GM23338 (cell line): ENCODE measurements at regions not wholly inside any gene's neighbourhood (a gene's known extent, or its start where the extent isn't known, plus 50 kb on each side); places are given as distances from the start of the nearest gene placed in this dataset.

Source experiments
- ATAC-seq: fragments of 200-7000 bp; cut with Tn5 transposase; 3 replicates; pipeline ENCODE4 v1.9.1; 2020
- DNase-seq: peaks from one replicate; pipeline ENCODE4 v3.0.0-alpha.2; 2015; ENCODE audit warnings: low spot score
- H2AFZ ChIP-seq: fragments of 200-600 bp; sonication (generic); 2 replicates; pipeline ENCODE4 v1.8.0; 2016; ENCODE audit warnings: antibody characterized with exemption, mild to moderate bottlenecking, moderate library complexity
- H3F3A ChIP-seq: fragments of 200-600 bp; sonication (generic); replicated peaks from 2 replicates; pipeline ENCODE4 v1.8.0; 2017; ENCODE audit warnings: antibody characterized with exemption, mixed run types, low read depth
- H3K27ac ChIP-seq: fragments of 200-600 bp; sonication (generic); 2 replicates; pipeline ENCODE4 v1.6.1; 2016; ENCODE audit warnings: low read depth
- H3K27me3 ChIP-seq: fragments of 200-600 bp; sonication (generic); 2 replicates; pipeline ENCODE4 v1.8.0; 2016; ENCODE audit warnings: mild to moderate bottlenecking, mixed run types, moderate library complexity; ENCODE audit not compliant: insufficient read depth
- H3K36me3 ChIP-seq: fragments of 200-600 bp; sonication (generic); 2 replicates; pipeline ENCODE4 v1.8.0; 2016; ENCODE audit warnings: mild to moderate bottlenecking; ENCODE audit not compliant: insufficient read depth
- H3K4me1 ChIP-seq: fragments of 200-600 bp; sonication (generic); 2 replicates; pipeline ENCODE4 v1.8.0; 2016; ENCODE audit warnings: mild to moderate bottlenecking, moderate library complexity; ENCODE audit not compliant: insufficient read depth
- H3K4me2 ChIP-seq: fragments of 200-600 bp; sonication (generic); 2 replicates; pipeline ENCODE4 v1.7.1; 2017; ENCODE audit warnings: mixed run types
- H3K4me3 ChIP-seq: fragments of 200-600 bp; sonication (generic); 2 replicates; pipeline ENCODE4 v1.6.1; 2016; ENCODE audit warnings: mixed run types
- H3K79me2 ChIP-seq: fragments of 200-600 bp; sonication (generic); replicated peaks from 2 replicates; pipeline ENCODE4 v1.8.0; 2017; ENCODE audit warnings: mild to moderate bottlenecking; ENCODE audit not compliant: insufficient read depth
- H3K9me2 ChIP-seq: fragments of 200-600 bp; sonication (generic); 2 replicates; pipeline ENCODE4 v1.8.0; 2017; ENCODE audit not compliant: insufficient read depth
- H4K20me1 ChIP-seq: fragments of 200-600 bp; sonication (generic); replicated peaks from 2 replicates; pipeline ENCODE4 v1.8.0; 2017; ENCODE audit warnings: mild to moderate bottlenecking; ENCODE audit not compliant: insufficient read depth
- H3K27ac Mint-ChIP-seq: 2 replicates; pipeline ENCODE4 v1.8.0; 2020; ENCODE audit warnings: inconsistent platforms, mild to moderate bottlenecking, moderate library complexity, mixed read lengths
- H3K27me3 Mint-ChIP-seq: 3 replicates; pipeline ENCODE4 v1.8.0; 2022; ENCODE audit warnings: low read depth, mild to moderate bottlenecking, moderate library complexity, mixed read lengths, inconsistent platforms; ENCODE audit not compliant: insufficient read depth, poor library complexity
- H3K36me3 Mint-ChIP-seq: 3 replicates; pipeline ENCODE4 v1.8.0; 2021; ENCODE audit warnings: low read depth, mild to moderate bottlenecking, inconsistent platforms, moderate library complexity, mixed read lengths
- H3K4me1 Mint-ChIP-seq: 3 replicates; pipeline ENCODE4 v1.8.0; 2020; ENCODE audit warnings: mild to moderate bottlenecking, inconsistent platforms, mixed read lengths
- H3K4me3 Mint-ChIP-seq: 3 replicates; pipeline ENCODE4 v1.8.0; 2021; ENCODE audit warnings: moderate library complexity, mild to moderate bottlenecking, inconsistent platforms, mixed read lengths
- H3K9me3 Mint-ChIP-seq: 3 replicates; pipeline ENCODE4 v1.8.0; 2020; ENCODE audit warnings: moderate library complexity, mild to moderate bottlenecking, inconsistent platforms, mixed read lengths
- CREB1 ChIP-seq: fragments of 250-450 bp; sonication (Bioruptor Pico); IDR thresholded peaks from 2 replicates; pipeline ENCODE4 v1.5.0; 2020; ENCODE audit warnings: low read depth, mild to moderate bottlenecking, moderate library complexity
- CTCF ChIP-seq, 2 experiments: fragments of 200-600 bp in 1 of 2; sonication (generic) in 1 of 2; conservative IDR thresholded peaks; 2 replicates each; pipeline versions ENCODE4 v1.5.1 to v1.6.1; 2016 to 2017; ENCODE audit warnings: antibody characterized with exemption in 2 of 2, low read depth in 2 of 2, mild to moderate bottlenecking in 2 of 2, moderate library complexity in 1 of 2
- ETS1 ChIP-seq: IDR thresholded peaks from 2 replicates; pipeline ENCODE4 v1.6.1; 2016; ENCODE audit warnings: antibody characterized with exemption
- EZH2 ChIP-seq: fragments of 200-600 bp; sonication (generic); IDR thresholded peaks from one replicate; pipeline ENCODE4 v1.8.0; 2017; ENCODE audit warnings: antibody characterized with exemption, mild to moderate bottlenecking, low read depth; ENCODE audit not compliant: unreplicated experiment
- EZH2phosphoT487 ChIP-seq: fragments of 200-600 bp; sonication (generic); IDR thresholded peaks from one replicate; pipeline ENCODE4 v1.8.1; 2018; ENCODE audit warnings: antibody characterized with exemption; ENCODE audit not compliant: unreplicated experiment
- JUNB ChIP-seq: IDR thresholded peaks from one replicate; pipeline ENCODE4 v1.6.1; 2016; ENCODE audit warnings: antibody characterized with exemption; ENCODE audit not compliant: unreplicated experiment
- NANOG ChIP-seq: IDR thresholded peaks from 2 replicates; pipeline ENCODE4 v1.6.1; 2016; ENCODE audit warnings: antibody characterized with exemption, borderline replicate concordance
- POLR2AphosphoS5 ChIP-seq: IDR thresholded peaks from 2 replicates; pipeline ENCODE4 v1.6.1; 2016; ENCODE audit warnings: antibody characterized with exemption, low read depth
- REST ChIP-seq: IDR thresholded peaks from one replicate; pipeline ENCODE4 v1.6.1; 2018; ENCODE audit warnings: antibody characterized with exemption; ENCODE audit not compliant: unreplicated experiment
- STAT1 ChIP-seq: IDR thresholded peaks from one replicate; pipeline ENCODE4 v1.6.1; 2016; ENCODE audit warnings: antibody characterized with exemption; ENCODE audit not compliant: unreplicated experiment
- ZNF114 ChIP-seq: fragments of 250-450 bp; sonication (Bioruptor Pico); IDR thresholded peaks from 2 replicates; pipeline ENCODE4 v1.5.0; 2020; ENCODE audit warnings: mild to moderate bottlenecking, moderate library complexity
- ZNF331 ChIP-seq: fragments of 250-450 bp; sonication (Bioruptor Pico); IDR thresholded peaks from 2 replicates; pipeline ENCODE4 v1.5.0; 2020; ENCODE audit warnings: low read depth, mild to moderate bottlenecking, moderate library complexity
- ZNF462 ChIP-seq: fragments of 250-450 bp; sonication (Bioruptor Pico); IDR thresholded peaks from 2 replicates; pipeline ENCODE4 v1.5.0; 2020; ENCODE audit warnings: mild to moderate bottlenecking, moderate library complexity

GRCh38 chr19:56966697-56967299 is 126.3 kb upstream of the PEG3 start:
- Histone ChIP-seq H4K20me1 (no peaks in the 10 kb centered on the region), H3K9me2 (no peaks in the 10 kb centered on the region), H3K4me3 (no peak overlapping the region), H3K27ac (no peak overlapping the region), H3K4me1 (no peaks in the 10 kb centered on the region), H3K27me3 (no peaks in the 10 kb centered on the region), H2AFZ (no peak overlapping the region), H3F3A (no peaks in the 10 kb centered on the region), H3K4me2 (no peak overlapping the region), H3K36me3 (no peaks in the 10 kb centered on the region; the same call in 1 of the 2 replicates), H3K79me2 (no peaks in the 10 kb centered on the region)
- Mint-ChIP-seq H3K27me3 (peaks cover 5% of the 10 kb centered on the region), H3K27ac (no peak overlapping the region), H3K4me3 (no peak overlapping the region), H3K4me1 (no peaks in the 10 kb centered on the region), H3K9me3 (peaks cover 94% of the 10 kb centered on the region), H3K36me3 (peaks cover 37% of the 10 kb centered on the region)
- TF ChIP-seq ZNF331, result no peak
- no peak for TF ChIP-seq ZNF462 (CRISPR knock-in tag)
- no peak for TF ChIP-seq REST
- TF ChIP-seq EZH2, result no peak
- TF ChIP-seq NANOG, result no peak
- TF ChIP-seq EZH2phosphoT487, result no peak
- TF ChIP-seq ZNF114 (CRISPR knock-in tag), result no peak
- no peak for TF ChIP-seq POLR2AphosphoS5
- TF ChIP-seq JUNB, result no peak
- TF ChIP-seq CREB1 (CRISPR knock-in tag), result no peak
- TF ChIP-seq STAT1, result no peak
- no peak for TF ChIP-seq CTCF (conservative IDR thresholded peaks at IDR 0.05; ENCODE audit: low read depth in 2 of 2)
- TF ChIP-seq ETS1, result no peak
- DNase-seq (no peak), ATAC-seq (no peak)
